GM12878 (cell line): ENCODE measurements at regions not wholly inside any gene's neighbourhood (a gene's known extent, or its start where the extent isn't known, plus 50 kb on each side); places are given as distances from the start of the nearest gene placed in this dataset.

ENCODE experiments used
- ATF2 ChIP-seq: IDR thresholded peaks from 2 replicates; pipeline ENCODE4 v1.6.1; 2012; ENCODE audit warnings: low read length, inconsistent platforms
- FOXK2 ChIP-seq: fragments of 450-650 bp; IDR thresholded peaks from 2 replicates; pipeline ENCODE4 v1.6.1; 2017; ENCODE audit warnings: mild to moderate bottlenecking, moderate library complexity
- MYC ChIP-seq: IDR thresholded peaks from 2 replicates; pipeline ENCODE4 v1.6.1; 2011; ENCODE audit warnings: mild to moderate bottlenecking, low read length, moderate library complexity, inconsistent platforms; ENCODE audit not compliant: insufficient read depth, insufficient replicate concordance, insufficient read length, severe bottlenecking
- POLR2AphosphoS5 ChIP-seq: IDR thresholded peaks from 2 replicates; pipeline ENCODE4 v1.6.1; 2011; ENCODE audit warnings: mild to moderate bottlenecking, low read length, inconsistent platforms
- RAD21 ChIP-seq: IDR thresholded peaks from 2 replicates; pipeline ENCODE4 v1.6.1; 2011; ENCODE audit warnings: mild to moderate bottlenecking, low read depth, low read length, moderate library complexity; ENCODE audit not compliant: insufficient read depth
- SMC3 ChIP-seq: IDR thresholded peaks from 2 replicates; pipeline ENCODE4 v1.6.1; 2011; ENCODE audit warnings: low read length, improper control_type of control experiment, borderline replicate concordance
- TCF12 ChIP-seq: IDR thresholded peaks from 2 replicates; pipeline ENCODE4 v1.6.1; 2011; ENCODE audit warnings: low read depth, mild to moderate bottlenecking, low read length
- USF2 ChIP-seq: IDR thresholded peaks from 2 replicates; pipeline ENCODE4 v1.6.1; 2011; ENCODE audit warnings: low read depth, low read length, improper control_type of control experiment, borderline replicate concordance
- YY1 ChIP-seq: IDR thresholded peaks from 2 replicates; pipeline ENCODE4 v1.6.1; 2011; ENCODE audit warnings: low read depth, mild to moderate bottlenecking, low read length
- TF ChIP-seq, protein P1 (sequence below), 3 experiments: IDR thresholded peaks in 2 of 3; conservative IDR thresholded peaks in 1 of 3; 2 replicates each; pipeline ENCODE4 v1.5.1; 2011; ENCODE audit warnings: low read depth in 3 of 3, low read length in 3 of 3, mild to moderate bottlenecking in 3 of 3, control low read depth in 2 of 3, moderate library complexity in 2 of 3, inconsistent platforms in 1 of 3, mixed read lengths in 1 of 3; ENCODE audit not compliant: control insufficient read depth in 2 of 3, insufficient read depth in 1 of 3; ENCODE audit errors: extremely low read depth in 1 of 3

GRCh38 chr6:144862769-144863168, 577.6 kb downstream of the UTRN start:
- TF ChIP-seq POLR2AphosphoS5 (no peak), FOXK2 (no peak), SMC3 (no peak), RAD21 (no peak), USF2 (no peak), YY1 (no peak), MYC (no peak), TCF12 (no peak), ATF2 (no peak)
- TF ChIP-seq, protein P1, sequence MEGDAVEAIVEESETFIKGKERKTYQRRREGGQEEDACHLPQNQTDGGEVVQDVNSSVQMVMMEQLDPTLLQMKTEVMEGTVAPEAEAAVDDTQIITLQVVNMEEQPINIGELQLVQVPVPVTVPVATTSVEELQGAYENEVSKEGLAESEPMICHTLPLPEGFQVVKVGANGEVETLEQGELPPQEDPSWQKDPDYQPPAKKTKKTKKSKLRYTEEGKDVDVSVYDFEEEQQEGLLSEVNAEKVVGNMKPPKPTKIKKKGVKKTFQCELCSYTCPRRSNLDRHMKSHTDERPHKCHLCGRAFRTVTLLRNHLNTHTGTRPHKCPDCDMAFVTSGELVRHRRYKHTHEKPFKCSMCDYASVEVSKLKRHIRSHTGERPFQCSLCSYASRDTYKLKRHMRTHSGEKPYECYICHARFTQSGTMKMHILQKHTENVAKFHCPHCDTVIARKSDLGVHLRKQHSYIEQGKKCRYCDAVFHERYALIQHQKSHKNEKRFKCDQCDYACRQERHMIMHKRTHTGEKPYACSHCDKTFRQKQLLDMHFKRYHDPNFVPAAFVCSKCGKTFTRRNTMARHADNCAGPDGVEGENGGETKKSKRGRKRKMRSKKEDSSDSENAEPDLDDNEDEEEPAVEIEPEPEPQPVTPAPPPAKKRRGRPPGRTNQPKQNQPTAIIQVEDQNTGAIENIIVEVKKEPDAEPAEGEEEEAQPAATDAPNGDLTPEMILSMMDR (IDR thresholded peaks at IDR 0.05 in 2 of 3, conservative IDR thresholded peaks at IDR 0.05 in 1 of 3; ENCODE audit: control insufficient read depth in 2 of 3, extremely low read depth in 1 of 3, insufficient read depth in 1 of 3, low read depth in 3 of 3, low read length in 3 of 3), result no peak
